Smooth muscle cell (in vitro differentiated cells): ENCODE measurements at regions not wholly inside any gene's neighbourhood (a gene's known extent, or its start where the extent isn't known, plus 50 kb on each side); places are given as distances from the start of the nearest gene placed in this dataset.

Experiments
- DNase-seq: peaks from one replicate; lab custom pipeline; 2025; ENCODE audit not compliant: unreplicated experiment; lab: John Stamatoyannopoulos, UW
- H2AFZ ChIP-seq: fragments of 200-600 bp; sonication (generic); 2 replicates; pipeline ENCODE4 v1.6.0; 2016; ENCODE audit warnings: antibody characterized with exemption, low read depth, mild to moderate bottlenecking
- H3F3A ChIP-seq: fragments of 200-600 bp; sonication (generic); 2 replicates; pipeline ENCODE4 v1.6.0; 2017; ENCODE audit warnings: antibody characterized with exemption, low read depth
- H3K27ac ChIP-seq: fragments of 200-600 bp; sonication (generic); 2 replicates; pipeline ENCODE4 v1.5.1; 2016; ENCODE audit warnings: low read depth, mild to moderate bottlenecking
- H3K27me3 ChIP-seq: fragments of 200-600 bp; sonication (generic); 2 replicates; pipeline ENCODE4 v1.6.1; 2016; ENCODE audit warnings: low read depth, mild to moderate bottlenecking
- H3K36me3 ChIP-seq: fragments of 200-600 bp; sonication (generic); 2 replicates; pipeline ENCODE4 v1.5.1; 2016; ENCODE audit warnings: low read depth
- H3K4me1 ChIP-seq: fragments of 200-600 bp; sonication (generic); 2 replicates; pipeline ENCODE4 v1.5.1; 2016; ENCODE audit warnings: low read depth
- H3K4me2 ChIP-seq: fragments of 200-600 bp; sonication (generic); 2 replicates; pipeline ENCODE4 v1.6.0; 2016; ENCODE audit warnings: mild to moderate bottlenecking
- H3K4me3 ChIP-seq: fragments of 200-600 bp; sonication (generic); 2 replicates; pipeline ENCODE4 v1.5.1; 2016; ENCODE audit warnings: mild to moderate bottlenecking
- H3K79me2 ChIP-seq: fragments of 200-600 bp; sonication (generic); 2 replicates; pipeline ENCODE4 v1.6.0; 2016; ENCODE audit warnings: low read depth, mild to moderate bottlenecking
- H3K9ac ChIP-seq: fragments of 200-600 bp; sonication (generic); 2 replicates; pipeline ENCODE4 v1.6.0; 2016; ENCODE audit warnings: low read depth
- H3K9me3 ChIP-seq: fragments of 200-600 bp; sonication (generic); replicated peaks from 2 replicates; pipeline ENCODE4 v1.5.1; 2016; ENCODE audit warnings: low read depth
- H4K20me1 ChIP-seq: fragments of 200-600 bp; sonication (generic); 2 replicates; pipeline ENCODE4 v1.6.0; 2016; ENCODE audit warnings: low read depth
- CTCF ChIP-seq: fragments of 200-600 bp; sonication (generic); IDR thresholded peaks from 2 replicates; pipeline ENCODE4 v1.5.1; 2017; ENCODE audit warnings: borderline replicate concordance, mild to moderate bottlenecking, antibody characterized with exemption; ENCODE audit not compliant: insufficient read depth, poor library complexity, severe bottlenecking
- WGBS: methylation state at CpG from one replicate; pipeline ENCODE4 v1.1.7; 2016; ENCODE audit warnings: low lambda C conversion rate; 5-methylcytosine and 5-hydroxymethylcytosine counted together

- no peak overlapping the region for H3K4me3 ChIP-seq
- TF ChIP-seq CTCF: no peak
- no peaks in the 10 kb centered on the region for H3F3A ChIP-seq
- H3K9ac ChIP-seq: no peak overlapping the region
- 68% methylated on average over 5 of the region's 5 CpGs for WGBS
- no peaks in the 10 kb centered on the region for H3K27me3 ChIP-seq
- no peaks in the 10 kb centered on the region for H3K4me1 ChIP-seq
- H3K9me3 ChIP-seq: no peaks in the 10 kb centered on the region
- H3K79me2 ChIP-seq: no peaks in the 10 kb centered on the region
- no peak for DNase-seq
- no peak overlapping the region for H3K4me2 ChIP-seq
- H3K36me3 ChIP-seq: no peaks in the 10 kb centered on the region
- no peak overlapping the region for H2AFZ ChIP-seq
- no peaks in the 10 kb centered on the region for H4K20me1 ChIP-seq
- H3K27ac ChIP-seq: no peak overlapping the region
Observed at GRCh38 chr4:96523611-96524010, 683.7 kb downstream of the PDHA2 start.

- 29% methylated on average over 12 of the region's 12 CpGs for WGBS
- H3K9ac ChIP-seq: no peak overlapping the region
- TF ChIP-seq CTCF: no peak
Observed at GRCh38 chr4:96524311-96524875, 684.5 kb downstream of the PDHA2 start.

GRCh38 chr4:96525898-96526297, 686.0 kb downstream of the PDHA2 start:
- Histone ChIP-seq H3F3A (no peaks in the 10 kb centered on the region), H3K4me3 (no peak overlapping the region), H3K36me3 (no peaks in the 10 kb centered on the region), H3K9ac (no peak overlapping the region), H3K27me3 (no peaks in the 10 kb centered on the region), H3K4me1 (no peaks in the 10 kb centered on the region), H3K79me2 (no peaks in the 10 kb centered on the region), H3K4me2 (peak overlapping the region; percentile 35), H4K20me1 (no peaks in the 10 kb centered on the region), H3K9me3 (no peaks in the 10 kb centered on the region), H3K27ac (no peak overlapping the region), H2AFZ (no peak overlapping the region)
- no peak for TF ChIP-seq CTCF
- DNase-seq: no peak

More at GRCh38 chr4:96524311-96524875, 684.5 kb downstream of the PDHA2 start:
- H3F3A ChIP-seq: no peaks in the 10 kb centered on the region
- no peaks in the 10 kb centered on the region for H4K20me1 ChIP-seq
- H3K9me3 ChIP-seq: no peaks in the 10 kb centered on the region
- H3K4me2 ChIP-seq: no peak overlapping the region
- no peak for DNase-seq
- no peak overlapping the region for H3K27ac ChIP-seq
- no peak overlapping the region for H3K4me3 ChIP-seq
- H3K27me3 ChIP-seq: no peaks in the 10 kb centered on the region
- H3K79me2 ChIP-seq: no peaks in the 10 kb centered on the region
- H3K4me1 ChIP-seq: no peaks in the 10 kb centered on the region
- no peak overlapping the region for H2AFZ ChIP-seq
- no peaks in the 10 kb centered on the region for H3K36me3 ChIP-seq

GRCh38 chr4:96526625-96527024, 686.7 kb downstream of the PDHA2 start:
- no peak for TF ChIP-seq CTCF
- no peak overlapping the region for H3K4me2 ChIP-seq
- no peaks in the 10 kb centered on the region for H4K20me1 ChIP-seq
- no peaks in the 10 kb centered on the region for H3K79me2 ChIP-seq
- H3K4me3 ChIP-seq: no peak overlapping the region
- H3K27ac ChIP-seq: no peak overlapping the region
- no peaks in the 10 kb centered on the region for H3K27me3 ChIP-seq
- WGBS: 94% methylated on average over 1 of the region's 1 CpG
- H2AFZ ChIP-seq: no peak overlapping the region
- DNase-seq: no peak
- no peak overlapping the region for H3K9ac ChIP-seq
- H3K9me3 ChIP-seq: no peaks in the 10 kb centered on the region
- no peaks in the 10 kb centered on the region for H3K36me3 ChIP-seq
- H3K4me1 ChIP-seq: no peaks in the 10 kb centered on the region
- H3F3A ChIP-seq: no peaks in the 10 kb centered on the region
